ENCODE measurements at regions not wholly inside any gene's neighbourhood (a gene's known extent, or its start where the extent isn't known, plus 50 kb on each side); places are given as distances from the start of the nearest gene placed in this dataset.

DNA sequence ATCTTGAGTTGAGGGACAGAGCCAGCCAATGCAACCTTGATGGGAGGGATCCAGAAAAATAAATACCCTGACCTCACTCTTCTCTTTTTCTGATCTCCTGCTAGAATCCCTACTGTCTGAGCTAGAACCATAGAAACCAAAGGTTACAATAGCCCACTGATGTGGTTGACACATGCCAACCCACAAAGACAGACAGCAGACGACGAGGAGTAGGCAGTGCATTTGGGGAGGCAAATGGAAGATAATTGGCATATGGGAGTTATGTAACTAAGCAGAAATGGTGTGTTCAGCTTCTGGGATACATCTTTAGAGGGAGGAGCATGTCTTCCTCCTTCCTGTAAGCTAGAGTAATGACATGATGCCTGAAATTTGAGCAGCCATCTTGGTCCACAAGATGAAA lies 171.7 kb upstream of the FGGY start:
- Histone ChIP-seq H3K9me3 (ENCODE audit: low read length) (no peaks in the 10 kb centered on the region), H2AFZ (ENCODE audit: low read depth, low read length) (no peak overlapping the region), H3K9me2 (ENCODE audit: insufficient read depth, low read length) (no peaks in the 10 kb centered on the region), H4K20me1 (ENCODE audit: insufficient read depth) (no peaks in the 10 kb centered on the region), H3K4me3 (ENCODE audit: low read length) (no peak overlapping the region), H3K36me3 (ENCODE audit: insufficient read depth, low read length) (no peaks in the 10 kb centered on the region), H3K27ac (ENCODE audit: low read length) (no peak overlapping the region), H3K4me2 (ENCODE audit: low read length) (no peak overlapping the region), H3F3A (ENCODE audit: insufficient read depth, low read length, poor library complexity, severe bottlenecking) (no peaks in the 10 kb centered on the region), H3K79me2 (replicated peaks; ENCODE audit: insufficient read depth, low read length) (no peaks in the 10 kb centered on the region), H3K27me3 (ENCODE audit: insufficient read depth, low read depth, low read length) (no peaks in the 10 kb centered on the region), H3K9ac (ENCODE audit: low read length) (no peak overlapping the region)
- no peak for TF ChIP-seq MXI1 (conservative IDR thresholded peaks at IDR 0.05; ENCODE audit: poor library complexity, severe bottlenecking)
- TF ChIP-seq, protein P1, sequence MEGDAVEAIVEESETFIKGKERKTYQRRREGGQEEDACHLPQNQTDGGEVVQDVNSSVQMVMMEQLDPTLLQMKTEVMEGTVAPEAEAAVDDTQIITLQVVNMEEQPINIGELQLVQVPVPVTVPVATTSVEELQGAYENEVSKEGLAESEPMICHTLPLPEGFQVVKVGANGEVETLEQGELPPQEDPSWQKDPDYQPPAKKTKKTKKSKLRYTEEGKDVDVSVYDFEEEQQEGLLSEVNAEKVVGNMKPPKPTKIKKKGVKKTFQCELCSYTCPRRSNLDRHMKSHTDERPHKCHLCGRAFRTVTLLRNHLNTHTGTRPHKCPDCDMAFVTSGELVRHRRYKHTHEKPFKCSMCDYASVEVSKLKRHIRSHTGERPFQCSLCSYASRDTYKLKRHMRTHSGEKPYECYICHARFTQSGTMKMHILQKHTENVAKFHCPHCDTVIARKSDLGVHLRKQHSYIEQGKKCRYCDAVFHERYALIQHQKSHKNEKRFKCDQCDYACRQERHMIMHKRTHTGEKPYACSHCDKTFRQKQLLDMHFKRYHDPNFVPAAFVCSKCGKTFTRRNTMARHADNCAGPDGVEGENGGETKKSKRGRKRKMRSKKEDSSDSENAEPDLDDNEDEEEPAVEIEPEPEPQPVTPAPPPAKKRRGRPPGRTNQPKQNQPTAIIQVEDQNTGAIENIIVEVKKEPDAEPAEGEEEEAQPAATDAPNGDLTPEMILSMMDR (IDR thresholded peaks at IDR 0.05; ENCODE audit: poor library complexity, severe bottlenecking) = no peak
- no peak for TF ChIP-seq EP300 (conservative IDR thresholded peaks at IDR 0.05; ENCODE audit: poor library complexity, severe bottlenecking)
- TF ChIP-seq REST (IDR thresholded peaks at IDR 0.05; ENCODE audit: borderline replicate concordance) = no peak
- no peak for TF ChIP-seq EZH2 (IDR thresholded peaks at IDR 0.05; ENCODE audit: borderline replicate concordance, insufficient read depth, low read length, poor library complexity, severe bottlenecking)
- no peak for TF ChIP-seq SMC3 (conservative IDR thresholded peaks at IDR 0.05; ENCODE audit: poor library complexity)
- no peak for TF ChIP-seq POLR2AphosphoS5 (IDR thresholded peaks at IDR 0.05)
- no peak for TF ChIP-seq TAF1 (IDR thresholded peaks at IDR 0.05; ENCODE audit: low read depth)
- TF ChIP-seq RAD21 (conservative IDR thresholded peaks at IDR 0.05) = no peak

DNA sequence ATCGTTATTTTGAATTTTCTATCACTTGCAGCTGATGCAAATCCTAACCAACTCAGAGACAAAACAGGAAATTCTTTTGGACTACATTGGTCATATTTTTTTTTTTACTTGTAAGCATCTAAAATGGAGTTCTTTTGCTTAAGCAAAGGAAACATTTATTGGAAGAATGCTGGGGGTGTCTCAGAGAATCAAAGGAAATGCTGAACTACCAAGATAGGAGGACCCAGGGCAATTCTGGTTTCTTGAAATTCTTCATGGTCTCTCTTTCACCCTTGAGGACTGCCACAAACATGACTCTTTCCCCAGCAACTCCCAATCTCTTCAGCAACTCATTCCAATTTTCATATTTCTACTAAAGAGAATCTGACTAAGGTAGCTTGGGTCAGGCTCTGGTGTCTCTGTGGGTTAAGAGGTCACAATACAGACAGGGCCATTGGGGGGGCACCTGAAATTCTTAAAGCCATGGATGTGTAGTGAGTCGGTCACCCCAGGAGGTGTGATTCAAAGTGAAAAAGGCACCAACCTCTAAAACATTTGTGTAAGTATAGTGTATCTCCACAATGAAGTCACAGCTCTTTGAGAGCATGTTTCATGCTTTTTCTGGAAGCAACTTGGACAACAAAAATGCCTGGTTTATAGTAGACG lies 171.1 kb upstream of the FGGY start:
- no peaks in the 10 kb centered on the region for H3K36me3 ChIP-seq (ENCODE audit: insufficient read depth, low read length)
- H3K9me2 ChIP-seq (ENCODE audit: insufficient read depth, low read length) = no peaks in the 10 kb centered on the region
- no peak overlapping the region for H3K27ac ChIP-seq (ENCODE audit: low read length)
- H3K4me3 ChIP-seq (ENCODE audit: low read length) = no peak overlapping the region
- H3K27me3 ChIP-seq (ENCODE audit: insufficient read depth, low read depth, low read length) = no peaks in the 10 kb centered on the region
- no peak overlapping the region for H3K4me2 ChIP-seq (ENCODE audit: low read length)
- no peaks in the 10 kb centered on the region for H3K79me2 ChIP-seq (replicated peaks; ENCODE audit: insufficient read depth, low read length)
- TF ChIP-seq EP300 (conservative IDR thresholded peaks at IDR 0.05; ENCODE audit: poor library complexity, severe bottlenecking) (no peak), POLR2AphosphoS5 (IDR thresholded peaks at IDR 0.05) (no peak), TAF1 (IDR thresholded peaks at IDR 0.05; ENCODE audit: low read depth) (no peak), EZH2 (IDR thresholded peaks at IDR 0.05; ENCODE audit: borderline replicate concordance, insufficient read depth, low read length, poor library complexity, severe bottlenecking) (no peak), RAD21 (conservative IDR thresholded peaks at IDR 0.05) (no peak), SMC3 (conservative IDR thresholded peaks at IDR 0.05; ENCODE audit: poor library complexity) (no peak), MXI1 (conservative IDR thresholded peaks at IDR 0.05; ENCODE audit: poor library complexity, severe bottlenecking) (no peak), REST (IDR thresholded peaks at IDR 0.05; ENCODE audit: borderline replicate concordance) (no peak)
- TF ChIP-seq, protein P1 (IDR thresholded peaks at IDR 0.05; ENCODE audit: poor library complexity, severe bottlenecking) = no peak
- H3K9me3 ChIP-seq (ENCODE audit: low read length) = no peaks in the 10 kb centered on the region
- no peak overlapping the region for H2AFZ ChIP-seq (ENCODE audit: low read depth, low read length)
- no peaks in the 10 kb centered on the region for H3F3A ChIP-seq (ENCODE audit: insufficient read depth, low read length, poor library complexity, severe bottlenecking)
- no peak overlapping the region for H3K9ac ChIP-seq (ENCODE audit: low read length)
- no peaks in the 10 kb centered on the region for H4K20me1 ChIP-seq (ENCODE audit: insufficient read depth)
